K562 (cell line): ENCODE measurements at regions not wholly inside any gene's neighbourhood (a gene's known extent, or its start where the extent isn't known, plus 50 kb on each side); places are given as distances from the start of the nearest gene placed in this dataset.

Source experiments
- ARNT ChIP-seq, 2 experiments: fragments of 450-650 bp; IDR thresholded peaks; 2 replicates each; pipeline ENCODE4 v1.6.1; 2016; ENCODE audit warnings: mild to moderate bottlenecking in 1 of 2
- NR2C2 ChIP-seq, 2 experiments: fragments of 200-800 bp in 1 of 2; sonication (Bioruptor generic) in 1 of 2; sonication (generic) in 1 of 2; formaldehyde crosslinking in 1 of 2; IDR thresholded peaks; 2 replicates each; pipeline versions ENCODE4 v1.6.1 to v1.8.0; 2016 to 2022; ENCODE audit warnings: mild to moderate bottlenecking in 1 of 2, missing compliant biosample characterization in 1 of 2, missing genetic modification characterization in 1 of 2, missing genetic modification reagents in 1 of 2
- ZNF347 ChIP-seq: fragments of 450-650 bp; formaldehyde crosslinking; IDR thresholded peaks from 2 replicates; pipeline ENCODE4 v1.4.0; 2020; ENCODE audit warnings: low read depth, mild to moderate bottlenecking, moderate library complexity
- TF ChIP-seq, protein P1 (sequence below): sonication (generic); IDR thresholded peaks from 2 replicates; pipeline ENCODE4 v1.6.1; 2016
- TF ChIP-seq, protein P2 (sequence below): fragments of 450-650 bp; formaldehyde crosslinking; IDR thresholded peaks from 2 replicates; pipeline ENCODE4 v1.4.0; 2022; ENCODE audit warnings: missing genetic modification characterization
- TF ChIP-seq, protein P3 (sequence below), 2 experiments: fragments of 200-800 bp in 1 of 2; sonication (Bioruptor generic) in 1 of 2; sonication (generic) in 1 of 2; formaldehyde crosslinking in 1 of 2; IDR thresholded peaks in 1 of 2; conservative IDR thresholded peaks in 1 of 2; 2 replicates each; pipeline versions ENCODE4 v1.5.0 to v1.6.1; 2016 to 2020; ENCODE audit warnings: missing compliant biosample characterization in 1 of 2, missing genetic modification characterization in 1 of 2, missing genetic modification reagents in 1 of 2
- TF ChIP-seq, protein P4 (sequence below): fragments of 250-450 bp; sonication (Bioruptor Pico); IDR thresholded peaks from 2 replicates; pipeline ENCODE4 v1.8.0; 2021; ENCODE audit warnings: borderline replicate concordance, mild to moderate bottlenecking, moderate library complexity; ENCODE audit not compliant: poor library complexity, severe bottlenecking
- TF ChIP-seq, protein P5 (sequence below): sonication (generic); formaldehyde crosslinking; IDR thresholded peaks from 2 replicates; pipeline ENCODE4 v1.8.1; 2023; ENCODE audit warnings: mild to moderate bottlenecking, missing genetic modification reagents

DNA sequence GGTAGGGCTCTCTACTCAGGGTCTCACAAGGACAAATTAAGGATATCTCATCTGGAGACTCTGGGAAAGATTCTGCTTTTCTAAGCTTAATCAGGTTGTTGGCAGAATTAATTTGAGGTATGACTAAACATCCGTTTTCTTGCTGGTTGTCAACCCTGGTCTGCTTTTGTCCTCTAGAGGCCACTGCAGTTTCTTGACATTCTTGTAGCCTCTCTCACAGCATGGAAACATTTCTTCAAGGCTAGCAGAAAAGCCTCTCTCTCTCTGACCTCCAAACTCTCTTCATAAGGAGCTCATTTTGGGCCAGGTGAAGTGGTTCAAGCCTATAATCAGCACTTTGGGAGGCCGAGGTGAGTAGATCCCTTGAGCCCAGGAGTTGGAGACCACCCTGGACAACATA lies 749.5 kb upstream of the PCDH7 start (continued):
- TF ChIP-seq, protein P1, sequence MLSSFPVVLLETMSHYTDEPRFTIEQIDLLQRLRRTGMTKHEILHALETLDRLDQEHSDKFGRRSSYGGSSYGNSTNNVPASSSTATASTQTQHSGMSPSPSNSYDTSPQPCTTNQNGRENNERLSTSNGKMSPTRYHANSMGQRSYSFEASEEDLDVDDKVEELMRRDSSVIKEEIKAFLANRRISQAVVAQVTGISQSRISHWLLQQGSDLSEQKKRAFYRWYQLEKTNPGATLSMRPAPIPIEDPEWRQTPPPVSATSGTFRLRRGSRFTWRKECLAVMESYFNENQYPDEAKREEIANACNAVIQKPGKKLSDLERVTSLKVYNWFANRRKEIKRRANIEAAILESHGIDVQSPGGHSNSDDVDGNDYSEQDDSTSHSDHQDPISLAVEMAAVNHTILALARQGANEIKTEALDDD = no peak
- TF ChIP-seq ZNF347 (CRISPR knock-in tag) (no peak), ARNT (IDR thresholded peaks at IDR 0.05) (no peak), NR2C2 (CRISPR knock-in tag; IDR thresholded peaks at IDR 0.05) (no peak), NR2C2 (tag; IDR thresholded peaks at IDR 0.05) (no peak)
- TF ChIP-seq, protein P2, sequence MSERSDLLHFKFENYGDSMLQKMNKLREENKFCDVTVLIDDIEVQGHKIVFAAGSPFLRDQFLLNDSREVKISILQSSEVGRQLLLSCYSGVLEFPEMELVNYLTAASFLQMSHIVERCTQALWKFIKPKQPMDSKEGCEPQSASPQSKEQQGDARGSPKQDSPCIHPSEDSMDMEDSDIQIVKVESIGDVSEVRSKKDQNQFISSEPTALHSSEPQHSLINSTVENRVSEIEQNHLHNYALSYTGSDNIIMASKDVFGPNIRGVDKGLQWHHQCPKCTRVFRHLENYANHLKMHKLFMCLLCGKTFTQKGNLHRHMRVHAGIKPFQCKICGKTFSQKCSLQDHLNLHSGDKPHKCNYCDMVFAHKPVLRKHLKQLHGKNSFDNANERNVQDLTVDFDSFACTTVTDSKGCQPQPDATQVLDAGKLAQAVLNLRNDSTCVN (CRISPR knock-in tag) = no peak
- TF ChIP-seq, protein P3, sequence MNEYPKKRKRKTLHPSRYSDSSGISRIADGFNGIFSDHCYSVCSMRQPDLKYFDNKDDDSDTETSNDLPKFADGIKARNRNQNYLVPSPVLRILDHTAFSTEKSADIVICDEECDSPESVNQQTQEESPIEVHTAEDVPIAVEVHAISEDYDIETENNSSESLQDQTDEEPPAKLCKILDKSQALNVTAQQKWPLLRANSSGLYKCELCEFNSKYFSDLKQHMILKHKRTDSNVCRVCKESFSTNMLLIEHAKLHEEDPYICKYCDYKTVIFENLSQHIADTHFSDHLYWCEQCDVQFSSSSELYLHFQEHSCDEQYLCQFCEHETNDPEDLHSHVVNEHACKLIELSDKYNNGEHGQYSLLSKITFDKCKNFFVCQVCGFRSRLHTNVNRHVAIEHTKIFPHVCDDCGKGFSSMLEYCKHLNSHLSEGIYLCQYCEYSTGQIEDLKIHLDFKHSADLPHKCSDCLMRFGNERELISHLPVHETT (CRISPR knock-in tag; conservative IDR thresholded peaks at IDR 0.05 in 1 of 2, IDR thresholded peaks at IDR 0.05 in 1 of 2) = no peak
- TF ChIP-seq, protein P4, sequence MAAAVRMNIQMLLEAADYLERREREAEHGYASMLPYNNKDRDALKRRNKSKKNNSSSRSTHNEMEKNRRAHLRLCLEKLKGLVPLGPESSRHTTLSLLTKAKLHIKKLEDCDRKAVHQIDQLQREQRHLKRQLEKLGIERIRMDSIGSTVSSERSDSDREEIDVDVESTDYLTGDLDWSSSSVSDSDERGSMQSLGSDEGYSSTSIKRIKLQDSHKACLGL (CRISPR knock-in tag) = no peak
- TF ChIP-seq, protein P5, sequence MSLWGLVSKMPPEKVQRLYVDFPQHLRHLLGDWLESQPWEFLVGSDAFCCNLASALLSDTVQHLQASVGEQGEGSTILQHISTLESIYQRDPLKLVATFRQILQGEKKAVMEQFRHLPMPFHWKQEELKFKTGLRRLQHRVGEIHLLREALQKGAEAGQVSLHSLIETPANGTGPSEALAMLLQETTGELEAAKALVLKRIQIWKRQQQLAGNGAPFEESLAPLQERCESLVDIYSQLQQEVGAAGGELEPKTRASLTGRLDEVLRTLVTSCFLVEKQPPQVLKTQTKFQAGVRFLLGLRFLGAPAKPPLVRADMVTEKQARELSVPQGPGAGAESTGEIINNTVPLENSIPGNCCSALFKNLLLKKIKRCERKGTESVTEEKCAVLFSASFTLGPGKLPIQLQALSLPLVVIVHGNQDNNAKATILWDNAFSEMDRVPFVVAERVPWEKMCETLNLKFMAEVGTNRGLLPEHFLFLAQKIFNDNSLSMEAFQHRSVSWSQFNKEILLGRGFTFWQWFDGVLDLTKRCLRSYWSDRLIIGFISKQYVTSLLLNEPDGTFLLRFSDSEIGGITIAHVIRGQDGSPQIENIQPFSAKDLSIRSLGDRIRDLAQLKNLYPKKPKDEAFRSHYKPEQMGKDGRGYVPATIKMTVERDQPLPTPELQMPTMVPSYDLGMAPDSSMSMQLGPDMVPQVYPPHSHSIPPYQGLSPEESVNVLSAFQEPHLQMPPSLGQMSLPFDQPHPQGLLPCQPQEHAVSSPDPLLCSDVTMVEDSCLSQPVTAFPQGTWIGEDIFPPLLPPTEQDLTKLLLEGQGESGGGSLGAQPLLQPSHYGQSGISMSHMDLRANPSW (CRISPR knock-in tag) = no peak
